Nephron (organoid): ENCODE measurements at regions not wholly inside any gene's neighbourhood (a gene's known extent, or its start where the extent isn't known, plus 50 kb on each side); places are given as distances from the start of the nearest gene placed in this dataset.
"Not testable (repeated sequence)": the region's sequence is repeated elsewhere in the genome, so short reads cannot be mapped to it uniquely, and the experiment has no call there.

Source experiments
- H3K27ac Mint-ChIP-seq, 3 experiments: 2 replicates each; pipeline ENCODE4 v1.8.0; 2020; ENCODE audit warnings: mixed read lengths in 3 of 3, mild to moderate bottlenecking in 2 of 3, moderate library complexity in 1 of 3
- H3K27me3 Mint-ChIP-seq: 2 replicates; pipeline ENCODE4 v1.8.0; 2021; ENCODE audit warnings: low read depth, mild to moderate bottlenecking, moderate library complexity, mixed read lengths
- H3K36me3 Mint-ChIP-seq: 2 replicates; pipeline ENCODE4 v1.8.0; 2020; ENCODE audit warnings: low read depth, mixed read lengths
- H3K4me1 Mint-ChIP-seq: 2 replicates; pipeline ENCODE4 v1.8.0; 2020; ENCODE audit warnings: mixed read lengths
- H3K4me3 Mint-ChIP-seq, 3 experiments: 2 replicates each; pipeline ENCODE4 v1.8.0; 2020; ENCODE audit warnings: mild to moderate bottlenecking in 3 of 3, mixed read lengths in 3 of 3, moderate library complexity in 2 of 3
- H3K9me3 Mint-ChIP-seq: 2 replicates; pipeline ENCODE4 v1.8.0; 2020; ENCODE audit warnings: mixed read lengths
- TF ChIP-seq, protein P1 (sequence below), 3 experiments: fragments of 200-600 bp; sonication (generic); IDR thresholded peaks; one replicate each; pipeline ENCODE4 v1.5.0; 2021; ENCODE audit warnings: antibody characterized with exemption in 3 of 3; ENCODE audit not compliant: unreplicated experiment in 3 of 3

GRCh38 chr7:121501566-121501965 lies 105.5 kb upstream of the FAM3C start:
- TF ChIP-seq, protein P1, sequence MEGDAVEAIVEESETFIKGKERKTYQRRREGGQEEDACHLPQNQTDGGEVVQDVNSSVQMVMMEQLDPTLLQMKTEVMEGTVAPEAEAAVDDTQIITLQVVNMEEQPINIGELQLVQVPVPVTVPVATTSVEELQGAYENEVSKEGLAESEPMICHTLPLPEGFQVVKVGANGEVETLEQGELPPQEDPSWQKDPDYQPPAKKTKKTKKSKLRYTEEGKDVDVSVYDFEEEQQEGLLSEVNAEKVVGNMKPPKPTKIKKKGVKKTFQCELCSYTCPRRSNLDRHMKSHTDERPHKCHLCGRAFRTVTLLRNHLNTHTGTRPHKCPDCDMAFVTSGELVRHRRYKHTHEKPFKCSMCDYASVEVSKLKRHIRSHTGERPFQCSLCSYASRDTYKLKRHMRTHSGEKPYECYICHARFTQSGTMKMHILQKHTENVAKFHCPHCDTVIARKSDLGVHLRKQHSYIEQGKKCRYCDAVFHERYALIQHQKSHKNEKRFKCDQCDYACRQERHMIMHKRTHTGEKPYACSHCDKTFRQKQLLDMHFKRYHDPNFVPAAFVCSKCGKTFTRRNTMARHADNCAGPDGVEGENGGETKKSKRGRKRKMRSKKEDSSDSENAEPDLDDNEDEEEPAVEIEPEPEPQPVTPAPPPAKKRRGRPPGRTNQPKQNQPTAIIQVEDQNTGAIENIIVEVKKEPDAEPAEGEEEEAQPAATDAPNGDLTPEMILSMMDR (IDR thresholded peaks at IDR 0.05; ENCODE audit: unreplicated experiment in 3 of 3): no peak
- Mint-ChIP-seq H3K4me3 (no peak overlapping the region), H3K36me3 (peaks cover 11% of the 10 kb centered on the region), H3K4me1 (no peaks in the 10 kb centered on the region), H3K27me3 (no peaks in the 10 kb centered on the region), H3K9me3 (peaks cover 34% of the 10 kb centered on the region), H3K27ac (no peak overlapping the region)

DNA sequence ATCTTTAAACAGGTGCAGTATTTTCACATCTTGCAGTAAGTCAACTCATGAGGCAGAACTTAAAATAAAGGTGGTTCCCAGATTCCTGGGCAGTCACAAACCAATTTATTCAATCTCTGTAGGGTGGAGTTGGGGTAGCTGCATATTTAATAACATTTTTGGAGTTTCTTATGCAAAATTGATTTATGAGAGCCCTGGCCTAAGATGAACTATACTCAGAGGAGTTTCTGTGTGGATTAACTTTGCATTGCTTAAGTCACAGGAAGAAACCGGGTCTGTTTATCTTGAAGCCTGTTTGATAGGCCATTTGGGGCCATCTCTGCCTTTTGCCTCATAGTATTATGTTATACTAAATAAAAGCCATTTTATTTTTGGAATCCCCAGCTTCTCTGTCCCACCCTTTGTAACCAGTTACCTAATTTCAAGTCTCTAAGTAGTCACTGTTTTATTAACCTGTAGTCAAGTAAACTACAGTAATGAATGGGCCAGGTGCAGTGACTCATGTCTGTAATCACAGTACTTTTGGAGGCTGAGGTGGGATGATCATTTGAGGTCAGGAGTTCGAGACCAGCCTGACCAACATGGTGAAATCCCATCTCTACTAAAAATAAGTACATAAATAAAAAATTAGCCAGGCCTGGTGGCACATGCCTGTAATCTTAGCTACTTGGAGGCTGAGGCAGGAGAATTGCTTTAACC lies 104.4 kb upstream of the FAM3C start:
- Mint-ChIP-seq H3K27ac (no peak overlapping the region), H3K27me3 (no peaks in the 10 kb centered on the region), H3K4me3 (no peak overlapping the region), H3K4me1 (no peaks in the 10 kb centered on the region), H3K36me3 (peaks cover 3% of the 10 kb centered on the region), H3K9me3 (peaks cover 28% of the 10 kb centered on the region)
- TF ChIP-seq, protein P1 (IDR thresholded peaks at IDR 0.05; ENCODE audit: unreplicated experiment in 3 of 3): no peak

GRCh38 chr7:121499624-121500023 lies 103.5 kb upstream of the FAM3C start:
- H3K36me3 Mint-ChIP-seq: peaks cover 3% of the 10 kb centered on the region
- TF ChIP-seq, protein P1 (IDR thresholded peaks at IDR 0.05; ENCODE audit: unreplicated experiment in 3 of 3): no peak
- no peaks in the 10 kb centered on the region for H3K4me1 Mint-ChIP-seq
- H3K4me3 Mint-ChIP-seq: no peak overlapping the region
- H3K9me3 Mint-ChIP-seq: peaks cover 22% of the 10 kb centered on the region
- H3K27ac Mint-ChIP-seq: no peak overlapping the region
- H3K27me3 Mint-ChIP-seq: no peaks in the 10 kb centered on the region

DNA sequence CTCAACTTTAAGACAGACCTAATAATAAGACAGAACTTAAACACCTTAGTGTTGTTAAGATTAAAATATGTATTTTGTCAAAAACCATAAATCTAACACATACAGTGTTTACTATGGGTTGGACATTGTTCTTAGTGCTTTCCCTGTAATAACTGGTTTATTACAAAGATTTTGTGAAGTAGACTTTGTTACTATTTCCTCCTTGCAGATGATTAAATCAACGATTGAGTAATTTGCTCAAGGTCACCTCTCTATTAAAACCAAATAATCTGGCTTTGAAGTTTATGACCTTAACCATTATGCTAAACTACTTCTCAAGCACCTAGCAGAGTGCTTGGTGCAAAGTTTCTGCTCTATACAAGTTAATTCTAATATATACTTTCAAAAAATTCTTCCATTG lies 102.7 kb upstream of the FAM3C start:
- no peaks in the 10 kb centered on the region for H3K27me3 Mint-ChIP-seq
- TF ChIP-seq, protein P1 (IDR thresholded peaks at IDR 0.05; ENCODE audit: unreplicated experiment in 3 of 3): no peak
- H3K36me3 Mint-ChIP-seq: peaks cover 3% of the 10 kb centered on the region
- H3K4me3 Mint-ChIP-seq: no peak overlapping the region
- H3K4me1 Mint-ChIP-seq: no peaks in the 10 kb centered on the region
- peaks cover 17% of the 10 kb centered on the region for H3K9me3 Mint-ChIP-seq
- H3K27ac Mint-ChIP-seq: no peak overlapping the region

GRCh38 chr7:121497545-121497944 lies 101.4 kb upstream of the FAM3C start:
- peaks cover 14% of the 10 kb centered on the region for H3K9me3 Mint-ChIP-seq
- not testable (repeated sequence) for H3K4me3 Mint-ChIP-seq

GRCh38 chr7:121494516-121494915 lies 98.4 kb upstream of the FAM3C start:
- Mint-ChIP-seq H3K4me1 (no peaks in the 10 kb centered on the region), H3K4me3 (no peak overlapping the region), H3K36me3 (no peaks in the 10 kb centered on the region), H3K27me3 (no peaks in the 10 kb centered on the region), H3K27ac (no peak overlapping the region), H3K9me3 (peaks cover 14% of the 10 kb centered on the region)
- TF ChIP-seq, protein P1 (IDR thresholded peaks at IDR 0.05; ENCODE audit: unreplicated experiment in 3 of 3): no peak

More at GRCh38 chr7:121497545-121497944, 101.4 kb upstream of the FAM3C start:
- not testable (repeated sequence) for H3K27ac Mint-ChIP-seq, H3K27me3 Mint-ChIP-seq, H3K4me1 Mint-ChIP-seq, H3K36me3 Mint-ChIP-seq
